Left forelimb (tissue), 1 donor: ENCODE measurements at regions not wholly inside any gene's neighbourhood (a gene's known extent, or its start where the extent isn't known, plus 50 kb on each side); places are given as distances from the start of the nearest gene placed in this dataset.
"Not testable (repeated sequence)": the region's sequence is repeated elsewhere in the genome, so short reads cannot be mapped to it uniquely, and the experiment has no call there.

Experiments used
- DNase-seq: peaks from one replicate; pipeline ENCODE4 v3.0.0-alpha.2; 2018; ENCODE audit warnings: low spot score

DNA sequence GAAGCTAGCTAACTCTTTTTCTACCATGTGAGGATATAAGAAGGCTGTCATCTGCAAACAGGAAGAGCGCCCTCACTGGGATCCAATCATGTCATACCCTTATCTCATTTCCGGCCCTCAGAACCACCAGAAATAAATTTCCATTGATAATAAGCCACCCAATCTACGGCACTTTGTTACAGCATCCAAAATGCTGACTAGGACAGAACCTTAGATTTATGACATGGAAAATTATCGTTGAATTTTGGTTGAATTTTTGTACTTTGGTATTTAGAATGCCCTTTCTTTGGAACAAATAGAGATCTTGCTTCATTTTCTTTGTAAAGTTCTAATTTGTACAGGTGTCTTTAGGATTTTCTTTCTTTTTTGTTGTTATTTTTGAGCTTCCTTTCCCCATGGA, 53.3 kb upstream of the CYLC2 start:
- no peak for DNase-seq

DNA sequence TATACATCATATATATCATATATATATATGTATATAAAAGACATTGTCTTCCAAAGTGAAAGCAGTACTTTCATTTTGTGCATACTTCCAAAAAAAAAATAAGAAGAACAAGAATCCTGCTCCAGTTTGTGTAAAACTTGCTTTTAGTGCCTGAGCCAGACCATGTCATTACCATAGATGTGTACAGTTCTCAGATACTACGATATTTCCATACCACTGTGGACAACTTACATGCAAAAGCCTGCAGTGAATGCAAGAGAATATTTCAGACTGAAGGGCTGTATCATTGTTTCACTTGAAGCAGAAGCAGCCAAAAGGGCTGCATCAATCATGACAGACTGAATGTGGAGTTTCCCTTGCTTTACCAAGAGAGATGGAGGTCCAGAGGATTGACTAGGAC, 72.6 kb upstream of the CYLC2 start:
- no peak for DNase-seq

DNA sequence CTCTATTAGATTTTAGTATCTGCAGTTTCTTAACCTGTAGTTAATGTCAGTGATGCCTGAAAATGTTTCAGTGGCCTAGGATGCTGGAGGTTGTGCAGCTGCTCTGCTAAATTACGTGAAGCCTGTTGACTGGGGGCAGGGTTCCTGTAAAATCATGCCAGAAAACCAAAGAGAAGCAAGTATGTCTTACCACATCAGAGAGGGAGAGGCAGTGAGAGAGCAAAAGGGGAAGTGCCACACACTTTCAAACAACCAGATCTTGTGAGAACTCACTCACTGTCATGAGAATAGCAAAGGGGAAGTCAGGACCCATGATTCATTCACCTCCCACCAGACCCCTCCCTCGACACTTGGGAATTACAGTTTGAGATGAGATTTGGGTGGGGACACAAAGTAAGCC, 83.9 kb upstream of the CYLC2 start:
- DNase-seq: no peak

DNA sequence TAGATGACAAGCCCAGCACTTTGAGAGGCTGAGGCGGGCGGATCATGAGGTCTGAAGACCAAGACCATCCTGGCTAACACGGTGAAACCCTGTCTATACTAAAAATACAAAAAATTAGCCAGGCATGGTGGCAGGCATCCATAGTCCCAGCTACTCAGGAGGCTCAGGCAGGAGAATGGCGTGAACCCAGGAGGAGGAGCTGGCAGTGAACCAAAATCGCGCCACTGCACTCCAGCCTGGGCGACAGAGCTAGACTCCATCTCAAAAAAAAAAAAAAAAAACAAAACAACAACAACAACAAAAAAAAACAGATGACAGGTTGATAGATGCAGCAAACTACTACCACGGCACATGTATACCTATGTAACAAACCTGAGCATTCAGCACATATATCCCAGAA, 89.3 kb upstream of the CYLC2 start:
- not testable (repeated sequence) for DNase-seq

DNA sequence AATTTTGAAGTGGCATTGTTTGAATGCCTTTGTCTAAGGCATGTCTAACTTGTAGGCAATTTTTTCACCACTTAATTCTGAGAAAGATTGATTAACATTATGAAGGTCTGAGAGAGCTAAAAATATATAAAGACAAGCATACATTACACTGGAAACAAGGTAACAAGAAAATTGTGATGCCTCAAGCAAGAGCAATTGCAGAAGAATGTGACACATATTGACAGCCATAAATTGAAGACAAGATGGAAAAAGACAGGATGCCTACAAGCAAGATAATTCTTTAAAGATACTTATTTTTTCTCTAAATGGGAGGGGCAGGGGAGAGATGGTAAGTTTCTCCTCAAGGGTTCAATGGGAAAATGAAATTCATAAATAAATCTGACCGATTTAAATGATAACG, 103.1 kb upstream of the CYLC2 start:
- no peak for DNase-seq

DNA sequence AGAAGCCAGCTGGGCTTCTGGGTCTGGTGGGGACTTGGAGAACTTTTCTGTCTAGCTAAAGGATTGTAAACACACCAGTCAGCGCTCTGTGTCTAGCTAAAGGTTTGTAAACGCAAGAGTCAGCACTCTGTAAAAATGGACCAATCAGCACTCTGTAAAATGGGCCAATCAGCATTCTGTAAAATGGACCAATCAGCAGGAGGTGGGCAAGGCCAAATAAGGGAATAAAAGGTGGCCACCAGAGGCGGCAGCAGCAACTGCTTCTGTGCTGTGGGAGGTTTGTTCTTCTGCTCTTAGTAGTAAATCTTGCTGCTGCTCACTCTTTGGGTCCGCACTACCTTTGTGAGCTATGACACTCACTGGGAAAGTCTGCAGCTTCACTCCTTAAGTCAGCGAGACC, 106.4 kb upstream of the CYLC2 start:
- not testable (repeated sequence) for DNase-seq

DNA sequence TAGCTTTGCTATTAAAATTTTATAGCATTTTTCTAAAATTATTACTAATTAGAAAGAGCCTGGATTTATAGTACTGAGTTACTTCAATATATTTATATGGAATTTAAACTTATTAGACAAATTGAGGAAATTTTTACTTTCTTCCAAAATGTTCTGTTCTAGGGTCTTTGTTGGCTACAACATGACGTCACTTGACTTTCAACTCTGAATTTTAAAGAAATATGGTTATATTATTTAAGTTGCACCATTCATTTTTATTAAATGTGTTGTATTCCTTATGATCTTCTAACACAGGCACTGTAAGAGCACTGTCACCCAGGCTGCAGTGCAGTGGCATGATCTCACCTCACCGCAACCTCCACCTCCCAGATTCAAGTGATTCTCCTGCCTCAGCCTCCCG, 119.4 kb upstream of the CYLC2 start:
- no peak for DNase-seq

DNA sequence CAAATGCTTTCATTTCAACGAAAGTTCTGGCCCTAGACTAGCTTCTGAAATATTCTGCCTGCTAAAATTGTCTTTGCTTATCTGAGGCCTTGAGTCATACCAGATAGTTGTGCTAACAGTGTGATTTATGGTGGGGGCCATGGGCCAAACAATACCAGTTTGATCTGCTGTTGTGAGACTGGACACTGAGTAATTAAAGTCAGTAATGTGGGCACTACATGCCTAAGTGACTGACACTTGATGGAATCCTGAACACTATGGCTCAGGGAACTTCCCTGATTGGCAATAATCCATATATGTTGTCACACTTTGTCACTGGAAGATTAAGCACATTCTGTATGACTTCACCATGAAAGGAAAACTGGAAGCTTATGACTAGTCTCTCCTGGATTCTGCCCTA, 127.6 kb upstream of the CYLC2 start:
- no peak for DNase-seq

DNA sequence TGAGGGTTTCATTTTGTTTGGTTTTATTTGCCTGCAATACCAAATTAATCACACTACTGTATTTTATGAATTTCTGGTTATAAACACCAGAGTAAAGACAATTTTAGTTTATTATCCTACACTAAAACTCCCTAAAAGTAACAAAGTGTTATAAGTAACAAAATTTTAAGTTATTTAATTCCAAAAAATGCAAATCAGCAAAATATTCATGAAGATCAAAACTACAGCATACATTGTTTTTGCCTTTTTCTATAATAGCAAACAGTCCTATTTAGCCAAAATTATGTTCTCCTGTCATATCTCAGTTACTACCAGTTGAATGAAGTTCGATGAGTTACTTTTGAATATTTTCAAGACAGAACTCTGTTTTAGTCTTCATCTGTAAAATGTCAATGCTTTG, 132.7 kb upstream of the CYLC2 start:
- no peak for DNase-seq

DNA sequence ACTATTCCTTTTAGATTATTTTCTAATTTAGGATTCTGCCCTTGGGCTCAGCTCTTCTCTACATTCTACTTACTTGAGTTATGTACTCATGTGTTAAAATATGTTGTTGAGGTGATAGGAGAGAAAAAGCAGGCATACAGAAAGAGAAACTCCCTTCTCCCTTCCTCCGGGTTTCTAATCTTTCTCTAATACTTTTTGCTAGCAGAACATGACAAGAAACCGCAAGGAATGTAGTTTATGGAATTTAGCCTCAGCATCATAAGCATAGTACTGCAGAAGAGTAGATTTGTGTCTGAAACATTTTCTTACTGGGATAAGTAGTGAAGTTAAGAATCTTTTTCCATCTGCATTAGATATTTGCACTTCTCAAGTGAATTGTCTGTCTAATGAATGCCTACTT, 139.5 kb upstream of the CYLC2 start:
- no peak for DNase-seq

DNA sequence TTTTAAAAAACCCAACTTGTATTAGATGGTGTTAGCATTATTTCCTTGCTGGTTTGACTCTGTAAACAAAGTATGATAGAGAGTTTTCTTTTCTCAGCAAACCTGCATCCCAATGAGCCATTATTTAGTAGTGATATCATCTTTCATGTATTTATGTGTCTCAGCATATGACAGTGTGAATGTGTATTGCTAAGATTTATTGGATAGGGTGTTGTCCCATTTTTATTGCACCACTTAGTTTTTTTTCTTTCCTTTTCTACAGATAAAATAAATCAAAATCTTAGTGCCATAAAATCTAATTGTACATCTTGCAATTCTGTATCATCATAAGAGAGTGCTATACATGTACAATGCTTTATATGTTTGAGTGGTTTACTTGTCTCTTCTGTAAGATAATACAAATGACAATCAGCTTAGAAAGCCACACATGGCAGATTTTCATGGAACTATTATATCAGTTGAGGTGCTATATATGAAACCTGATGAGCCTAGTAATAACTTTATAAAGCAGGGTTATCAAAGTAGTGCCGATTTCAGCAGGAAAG, 149.2 kb upstream of the CYLC2 start:
- no peak for DNase-seq

DNA sequence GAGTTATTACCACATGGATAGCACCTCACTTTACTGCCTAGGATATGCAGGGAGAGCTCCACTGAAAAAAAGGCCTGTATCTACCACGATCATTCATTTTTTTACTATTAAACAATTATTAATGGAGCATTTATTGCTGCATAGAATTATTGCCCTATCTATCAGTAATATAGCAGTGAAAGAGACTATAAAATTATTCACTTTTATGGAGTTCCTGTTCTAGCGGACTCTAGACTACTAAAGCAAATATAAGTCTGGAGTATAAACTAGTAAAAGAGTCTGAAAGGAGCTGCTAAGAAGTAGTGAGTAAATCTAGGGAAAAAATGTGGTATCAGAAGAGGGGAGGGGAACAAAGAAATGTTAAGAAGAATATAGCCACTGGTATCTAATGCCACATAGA, 150.4 kb upstream of the CYLC2 start:
- DNase-seq: no peak

DNA sequence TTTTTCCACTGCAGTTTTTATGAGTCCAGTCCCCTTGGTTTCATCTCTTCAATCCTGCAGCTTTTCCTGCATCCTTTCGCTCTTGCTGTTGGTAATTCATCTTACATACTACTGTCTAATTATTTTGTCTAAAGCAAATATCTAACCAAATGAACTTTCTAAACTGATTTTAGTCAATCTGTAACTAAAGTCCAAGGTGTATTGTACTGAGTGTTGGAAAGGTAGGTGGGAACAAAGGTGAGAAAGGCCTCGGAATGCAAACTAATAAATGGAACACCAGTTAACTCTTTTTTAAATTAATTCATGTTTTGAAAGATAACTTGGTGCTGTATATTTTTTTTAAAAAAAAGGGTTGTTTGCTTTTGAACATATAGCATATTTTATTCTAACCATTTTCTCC, 152.7 kb upstream of the CYLC2 start:
- DNase-seq: no peak

DNA sequence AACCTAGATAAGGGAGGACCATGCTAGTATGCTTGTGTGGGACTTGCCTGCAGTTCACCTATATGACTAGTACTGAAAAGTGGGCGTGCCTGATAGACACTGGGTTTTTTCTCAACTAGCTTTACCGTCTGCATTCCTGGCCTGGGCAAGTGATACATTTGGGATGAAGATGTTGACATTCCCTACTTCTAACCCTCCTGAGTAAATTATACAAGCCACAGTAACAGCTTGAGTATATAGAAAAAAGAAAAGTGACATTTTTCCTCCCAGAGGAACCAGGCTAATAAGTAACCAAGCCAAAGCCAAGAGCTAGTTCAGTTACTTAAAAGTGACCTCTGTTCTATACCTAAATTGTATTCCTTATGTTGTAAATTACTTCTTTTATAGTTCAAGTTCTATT, 153.8 kb upstream of the CYLC2 start:
- no peak for DNase-seq

DNA sequence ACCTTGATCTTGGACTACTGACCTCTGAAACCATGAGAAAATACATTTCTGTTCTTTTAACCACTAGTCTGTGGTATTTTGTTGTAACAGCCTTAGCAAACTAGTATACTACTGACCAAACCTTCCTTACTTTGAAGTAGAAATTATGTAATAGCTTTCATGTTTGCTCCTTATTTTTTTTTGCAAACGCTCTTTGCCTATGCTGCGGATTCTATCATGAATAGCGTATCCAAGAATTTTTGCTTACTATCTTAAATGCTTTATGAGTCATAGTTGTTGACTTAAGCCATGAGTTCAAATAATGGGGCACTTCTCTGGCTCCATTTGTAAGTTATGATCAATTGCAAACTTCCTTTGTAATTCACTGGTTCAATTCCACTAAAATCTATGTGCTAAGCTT, 154.8 kb upstream of the CYLC2 start:
- DNase-seq: no peak

DNA sequence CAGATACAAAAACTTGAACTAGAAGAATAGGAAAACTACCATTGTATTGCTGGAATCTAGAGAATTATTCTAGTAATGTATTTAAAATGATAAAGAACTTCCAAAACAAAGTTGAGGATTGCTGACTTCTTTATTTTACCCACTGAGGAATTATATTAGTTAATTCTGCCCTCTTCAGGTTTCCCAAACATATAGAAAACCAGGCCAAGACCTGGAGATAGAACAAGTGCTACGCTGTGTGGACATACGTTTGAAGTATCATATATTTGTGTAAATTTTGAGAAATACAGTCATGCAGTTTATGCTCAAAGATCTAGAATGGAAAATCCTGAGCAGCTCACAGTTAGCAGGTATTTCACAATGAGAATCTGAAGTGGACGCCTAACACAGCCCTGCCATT, 162.3 kb upstream of the CYLC2 start:
- DNase-seq: no peak

DNA sequence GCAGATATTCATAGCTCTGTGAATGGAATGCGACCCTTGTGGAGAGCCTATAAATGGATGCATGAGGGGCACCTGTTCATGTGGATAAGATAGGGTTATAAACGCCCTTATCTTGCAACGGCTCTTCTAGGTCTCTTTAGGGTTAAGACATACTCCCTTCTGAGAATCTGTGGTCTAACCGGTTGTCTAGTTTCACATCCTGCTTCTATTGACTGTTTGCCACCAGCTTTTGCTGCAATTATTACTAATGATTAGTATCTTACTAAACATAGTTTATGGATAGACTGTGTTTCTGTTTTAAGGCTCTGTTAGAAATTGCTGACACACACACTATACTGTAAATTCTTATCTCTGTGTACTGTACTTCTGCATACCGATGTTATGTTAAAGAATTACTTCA, 198.9 kb upstream of the CYLC2 start:
- no peak for DNase-seq

DNA sequence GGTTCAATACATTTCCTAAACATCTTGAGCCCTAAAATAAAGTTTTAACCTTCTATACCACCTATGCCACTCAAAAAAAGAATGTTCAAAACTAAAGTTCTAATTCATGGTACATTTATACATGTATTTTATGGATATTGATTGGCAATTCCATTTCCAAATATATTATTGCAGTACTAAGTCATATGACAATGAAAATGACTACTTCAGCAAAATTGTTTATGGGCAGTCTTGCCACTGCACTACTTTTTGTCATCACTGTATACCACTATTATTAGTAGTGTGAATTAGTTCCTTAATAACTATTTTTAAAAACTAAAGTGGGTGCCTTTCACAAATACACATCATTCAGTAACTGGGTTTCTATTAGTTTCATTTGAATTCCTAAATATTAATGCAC, 199.6 kb upstream of the CYLC2 start:
- DNase-seq: no peak

DNA sequence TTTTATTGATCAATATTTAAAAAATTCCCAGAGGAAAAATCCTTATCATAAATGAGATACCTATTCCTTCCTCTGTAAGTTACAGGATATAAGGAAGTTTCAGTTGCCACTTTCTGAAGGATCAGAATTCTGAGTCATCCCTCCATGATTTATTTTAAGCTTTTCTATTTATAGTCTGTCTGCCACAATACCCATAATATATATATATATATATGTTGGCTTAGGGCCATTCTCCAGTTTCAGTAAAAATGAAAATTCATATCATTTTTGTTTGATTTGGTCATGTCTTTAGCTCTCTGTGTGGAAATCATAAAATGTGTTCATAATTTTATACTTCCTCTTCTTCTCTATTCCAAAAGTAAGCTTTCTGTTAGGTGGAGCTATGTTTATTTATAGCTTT, 215.8 kb upstream of the CYLC2 start:
- no peak for DNase-seq

DNA sequence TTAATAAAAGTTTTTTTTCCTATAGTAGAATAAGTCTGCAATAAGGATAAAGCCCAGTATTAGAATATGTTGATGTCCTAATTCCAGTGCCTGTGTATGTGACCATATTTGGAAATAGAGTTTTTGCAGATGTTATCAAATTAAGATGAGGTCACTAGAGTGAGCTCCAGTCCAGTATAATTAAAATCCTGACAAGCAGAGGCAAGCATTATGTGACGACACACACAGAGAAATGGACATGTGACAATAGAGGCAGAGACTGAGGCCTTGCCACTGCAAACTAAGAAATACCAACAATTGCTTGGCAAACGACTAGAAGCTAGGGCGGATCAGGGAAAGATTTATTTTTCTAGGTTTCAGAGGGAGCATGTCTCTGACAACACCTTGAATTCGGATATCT, 216.4 kb upstream of the CYLC2 start:
- DNase-seq: no peak

DNA sequence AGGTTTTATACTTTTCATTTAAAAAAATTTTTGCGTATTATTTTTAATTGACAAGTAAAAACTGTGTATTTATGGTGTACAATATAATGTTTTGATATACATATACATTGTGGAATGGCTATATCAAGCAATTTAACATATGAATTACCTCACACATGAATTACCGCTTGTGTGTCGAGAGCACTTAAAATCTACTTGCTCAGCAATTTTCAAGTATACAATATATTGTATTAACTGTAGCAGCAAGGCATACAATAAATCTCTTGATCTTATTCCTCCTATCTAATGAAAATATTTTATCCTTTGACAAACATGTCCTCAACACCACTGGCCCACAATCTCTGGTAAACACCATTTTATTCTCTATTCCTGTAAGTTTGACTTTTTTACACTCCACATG, 224.4 kb upstream of the CYLC2 start:
- DNase-seq: no peak

DNA sequence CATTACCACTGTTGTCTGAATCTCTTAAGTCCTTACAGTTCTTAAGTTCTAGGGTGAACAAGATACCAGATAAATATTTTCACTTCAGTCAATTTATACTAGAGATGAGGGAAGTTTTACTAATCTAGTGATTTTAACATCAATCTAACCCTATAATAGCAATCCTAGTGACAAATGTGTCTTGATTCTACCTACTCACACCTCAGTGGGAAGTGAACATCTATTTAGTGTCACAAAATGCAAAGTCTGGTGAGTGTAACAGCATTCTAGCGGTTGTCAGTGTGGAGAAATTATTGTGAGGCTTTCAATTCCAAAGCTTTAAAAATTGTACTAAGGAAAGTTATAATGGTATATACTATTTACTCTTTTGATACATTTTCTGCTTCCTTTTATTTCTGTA, 225.8 kb upstream of the CYLC2 start:
- DNase-seq: no peak

DNA sequence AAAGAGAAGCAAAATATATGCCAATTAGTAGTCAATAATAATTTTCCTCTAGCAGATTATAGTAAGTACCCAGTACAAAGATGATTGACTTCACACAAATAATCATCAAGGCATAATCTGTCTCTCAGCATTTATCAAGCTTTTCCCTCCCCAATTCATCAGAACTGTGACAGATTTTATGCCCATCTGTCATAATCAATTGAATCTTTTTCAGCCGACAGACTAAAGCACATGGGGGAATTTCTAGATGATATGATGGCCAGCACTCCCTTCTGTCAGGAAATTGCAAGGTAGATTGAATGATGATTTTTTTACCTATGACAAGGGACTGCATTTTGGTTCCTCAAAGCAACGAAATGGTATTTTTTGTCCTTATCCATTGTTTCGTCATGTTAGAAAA, 227.1 kb upstream of the CYLC2 start:
- no peak for DNase-seq

DNA sequence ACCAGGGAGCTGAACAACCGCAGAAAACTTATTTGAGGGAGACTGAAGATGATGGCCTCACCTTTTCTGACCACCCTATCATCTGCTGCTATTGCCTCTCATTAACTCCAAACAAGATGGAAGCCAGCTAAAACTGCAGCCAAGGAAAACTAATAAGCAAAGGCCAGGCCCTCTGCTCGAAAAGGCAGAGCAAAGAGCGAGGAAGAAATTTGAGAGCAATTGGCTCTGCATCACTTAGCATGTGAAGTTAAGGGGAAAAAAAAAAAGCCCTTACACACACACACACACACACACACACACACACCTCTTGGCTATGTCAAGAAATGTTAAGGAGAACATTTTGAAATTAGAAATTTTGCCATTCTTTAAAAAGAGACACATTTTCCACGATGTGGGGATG, 228.1 kb upstream of the CYLC2 start:
- DNase-seq: no peak

DNA sequence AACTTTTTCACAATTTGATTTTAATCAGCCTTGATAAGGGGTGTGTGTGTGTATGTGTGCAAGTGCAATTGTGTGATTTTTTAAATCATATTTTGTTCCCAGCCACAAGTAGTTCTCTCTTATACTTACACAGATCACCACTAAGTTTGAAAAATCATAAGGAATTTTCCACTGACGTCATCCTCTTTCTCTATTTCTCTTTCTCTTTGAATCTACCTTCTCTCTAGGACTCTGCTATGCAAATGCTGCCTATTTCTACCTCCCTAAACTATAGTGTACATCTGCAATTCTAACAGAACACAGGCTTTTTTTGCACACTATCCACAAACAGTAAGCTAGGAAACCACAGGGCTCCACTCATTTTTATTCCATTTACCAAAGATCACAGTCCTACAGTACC, 254.6 kb upstream of the CYLC2 start:
- DNase-seq: no peak
